ENCODE measurements at regions not wholly inside any gene's neighbourhood (a gene's known extent, or its start where the extent isn't known, plus 50 kb on each side); places are given as distances from the start of the nearest gene placed in this dataset.

GRCh38 chr15:47360305-47360704, 357.0 kb upstream of the SEMA6D start:
- DNase-seq (ENCODE audit: low read depth in 4 of 6, low spot score in 6 of 6), result no peak
- Histone ChIP-seq H3K9me3 (ENCODE audit: control insufficient read depth, insufficient read depth, low read length) (no peaks in the 10 kb centered on the region), H3K4me3 (ENCODE audit: low read depth, low read length) (no peak overlapping the region), H3K36me3 (ENCODE audit: control insufficient read depth, insufficient read depth, low read length) (no peaks in the 10 kb centered on the region), H3K27me3 (ENCODE audit: control insufficient read depth, insufficient read depth, low read length) (no peaks in the 10 kb centered on the region), H3K27ac (ENCODE audit: low read depth, low read length) (no peak overlapping the region), H3K4me1 (ENCODE audit: control insufficient read depth, insufficient read depth, low read length) (peaks cover 13% of the 10 kb centered on the region)

GRCh38 chr15:47362118-47362905, 355.0 kb upstream of the SEMA6D start:
- Histone ChIP-seq H3K36me3 (ENCODE audit: control insufficient read depth, insufficient read depth, low read length) (no peaks in the 10 kb centered on the region), H3K27me3 (ENCODE audit: control insufficient read depth, insufficient read depth, low read length) (no peaks in the 10 kb centered on the region), H3K4me1 (ENCODE audit: control insufficient read depth, insufficient read depth, low read length) (peaks cover 13% of the 10 kb centered on the region), H3K9me3 (ENCODE audit: control insufficient read depth, insufficient read depth, low read length) (no peaks in the 10 kb centered on the region), H3K27ac (ENCODE audit: low read depth, low read length) (no peak overlapping the region), H3K4me3 (ENCODE audit: low read depth, low read length) (no peak overlapping the region)
- DNase-seq (ENCODE audit: low read depth in 4 of 6, low spot score in 6 of 6), result peak in 1 of 6 donors; percentile 17
- WGBS (ENCODE audit: insufficient coverage), result 61% methylated on average over 5 of the region's 8 CpGs

GRCh38 chr15:47363653-47364052, 353.7 kb upstream of the SEMA6D start:
- no CpG with 5 or more reads among the region's 5 CpGs for WGBS (ENCODE audit: insufficient coverage)
- no peaks in the 10 kb centered on the region for H3K27me3 ChIP-seq (ENCODE audit: control insufficient read depth, insufficient read depth, low read length)
- no peak for DNase-seq (ENCODE audit: low read depth in 4 of 6, low spot score in 6 of 6)

GRCh38 chr15:47364230-47365141, 352.8 kb upstream of the SEMA6D start:
- peaks cover 19% of the 10 kb centered on the region for H3K4me1 ChIP-seq (ENCODE audit: control insufficient read depth, insufficient read depth, low read length)
- H3K9me3 ChIP-seq (ENCODE audit: control insufficient read depth, insufficient read depth, low read length), result no peaks in the 10 kb centered on the region
- no peaks in the 10 kb centered on the region for H3K36me3 ChIP-seq (ENCODE audit: control insufficient read depth, insufficient read depth, low read length)
- H3K27ac ChIP-seq (ENCODE audit: low read depth, low read length), result peak overlapping the region; percentile 25
- peak in 2 of 6 donors; percentile 25 to 50 for DNase-seq (ENCODE audit: low read depth in 4 of 6, low spot score in 6 of 6)
- no peak overlapping the region for H3K4me3 ChIP-seq (ENCODE audit: low read depth, low read length)
- 42% methylated on average over 6 of the region's 9 CpGs for WGBS (ENCODE audit: insufficient coverage)
- no peaks in the 10 kb centered on the region for H3K27me3 ChIP-seq (ENCODE audit: control insufficient read depth, insufficient read depth, low read length)

More at GRCh38 chr15:47363653-47364052, 353.7 kb upstream of the SEMA6D start:
- H3K9me3 ChIP-seq (ENCODE audit: control insufficient read depth, insufficient read depth, low read length), result no peaks in the 10 kb centered on the region
- H3K4me1 ChIP-seq (ENCODE audit: control insufficient read depth, insufficient read depth, low read length), result peaks cover 19% of the 10 kb centered on the region
- no peak overlapping the region for H3K27ac ChIP-seq (ENCODE audit: low read depth, low read length)
- H3K36me3 ChIP-seq (ENCODE audit: control insufficient read depth, insufficient read depth, low read length), result no peaks in the 10 kb centered on the region
- H3K4me3 ChIP-seq (ENCODE audit: low read depth, low read length), result no peak overlapping the region

GRCh38 chr15:47366884-47367283, 350.4 kb upstream of the SEMA6D start:
- no peak for DNase-seq (ENCODE audit: low read depth in 4 of 6, low spot score in 6 of 6)
- Histone ChIP-seq H3K4me3 (ENCODE audit: low read depth, low read length) (no peak overlapping the region), H3K9me3 (ENCODE audit: control insufficient read depth, insufficient read depth, low read length) (no peaks in the 10 kb centered on the region), H3K36me3 (ENCODE audit: control insufficient read depth, insufficient read depth, low read length) (no peaks in the 10 kb centered on the region), H3K27me3 (ENCODE audit: control insufficient read depth, insufficient read depth, low read length) (no peaks in the 10 kb centered on the region), H3K4me1 (ENCODE audit: control insufficient read depth, insufficient read depth, low read length) (peaks cover 18% of the 10 kb centered on the region), H3K27ac (ENCODE audit: low read depth, low read length) (no peak overlapping the region)
- 100% methylated on average over 1 of the region's 2 CpGs for WGBS (ENCODE audit: insufficient coverage)

GRCh38 chr15:47367726-47368390, 349.4 kb upstream of the SEMA6D start:
- Histone ChIP-seq H3K4me1 (ENCODE audit: control insufficient read depth, insufficient read depth, low read length) (peaks cover 10% of the 10 kb centered on the region), H3K9me3 (ENCODE audit: control insufficient read depth, insufficient read depth, low read length) (no peaks in the 10 kb centered on the region), H3K27ac (ENCODE audit: low read depth, low read length) (no peak overlapping the region), H3K4me3 (ENCODE audit: low read depth, low read length) (no peak overlapping the region), H3K36me3 (ENCODE audit: control insufficient read depth, insufficient read depth, low read length) (no peaks in the 10 kb centered on the region), H3K27me3 (ENCODE audit: control insufficient read depth, insufficient read depth, low read length) (no peaks in the 10 kb centered on the region)
- 52% methylated on average over 2 of the region's 3 CpGs for WGBS (ENCODE audit: insufficient coverage)
- peak in 2 of 6 donors; percentile 29 to 50 for DNase-seq (ENCODE audit: low read depth in 4 of 6, low spot score in 6 of 6)

GRCh38 chr15:47371939-47372338, 345.4 kb upstream of the SEMA6D start:
- H3K36me3 ChIP-seq (ENCODE audit: control insufficient read depth, insufficient read depth, low read length), result no peaks in the 10 kb centered on the region
- H3K9me3 ChIP-seq (ENCODE audit: control insufficient read depth, insufficient read depth, low read length), result no peaks in the 10 kb centered on the region
- H3K27ac ChIP-seq (ENCODE audit: low read depth, low read length), result no peak overlapping the region
- no peak overlapping the region for H3K4me3 ChIP-seq (ENCODE audit: low read depth, low read length)
- peaks cover 11% of the 10 kb centered on the region for H3K4me1 ChIP-seq (ENCODE audit: control insufficient read depth, insufficient read depth, low read length)
- WGBS (ENCODE audit: insufficient coverage), result no CpG with 5 or more reads among the region's 2 CpGs
- H3K27me3 ChIP-seq (ENCODE audit: control insufficient read depth, insufficient read depth, low read length), result no peaks in the 10 kb centered on the region
- no peak for DNase-seq (ENCODE audit: low read depth in 4 of 6, low spot score in 6 of 6)

- DNase-seq (ENCODE audit: low read depth in 4 of 6, low spot score in 6 of 6), result no peak
- peaks cover 4% of the 10 kb centered on the region for H3K4me1 ChIP-seq (ENCODE audit: control insufficient read depth, insufficient read depth, low read length)
- no peaks in the 10 kb centered on the region for H3K27me3 ChIP-seq (ENCODE audit: control insufficient read depth, insufficient read depth, low read length)
- H3K36me3 ChIP-seq (ENCODE audit: control insufficient read depth, insufficient read depth, low read length), result no peaks in the 10 kb centered on the region
- no peak overlapping the region for H3K27ac ChIP-seq (ENCODE audit: low read depth, low read length)
- no peaks in the 10 kb centered on the region for H3K9me3 ChIP-seq (ENCODE audit: control insufficient read depth, insufficient read depth, low read length)
- 20% methylated on average over 1 of the region's 1 CpG for WGBS (ENCODE audit: insufficient coverage)
- no peak overlapping the region for H3K4me3 ChIP-seq (ENCODE audit: low read depth, low read length)
These were observed 343.1 kb upstream of the SEMA6D start for GRCh38 chr15:47374222-47374621.

GRCh38 chr15:47376190-47376589, 341.1 kb upstream of the SEMA6D start:
- no peak for DNase-seq (ENCODE audit: low read depth in 4 of 6, low spot score in 6 of 6)
- no peak overlapping the region for H3K4me3 ChIP-seq (ENCODE audit: low read depth, low read length)
- H3K36me3 ChIP-seq (ENCODE audit: control insufficient read depth, insufficient read depth, low read length), result no peaks in the 10 kb centered on the region
- no peaks in the 10 kb centered on the region for H3K9me3 ChIP-seq (ENCODE audit: control insufficient read depth, insufficient read depth, low read length)
- no peaks in the 10 kb centered on the region for H3K27me3 ChIP-seq (ENCODE audit: control insufficient read depth, insufficient read depth, low read length)
- H3K4me1 ChIP-seq (ENCODE audit: control insufficient read depth, insufficient read depth, low read length), result peaks cover 4% of the 10 kb centered on the region
- no peak overlapping the region for H3K27ac ChIP-seq (ENCODE audit: low read depth, low read length)
- WGBS (ENCODE audit: insufficient coverage), result 33% methylated on average over 2 of the region's 3 CpGs

Measured in spinal cord (tissue), 9 donors.